ENCODE measurements at regions not wholly inside any gene's neighbourhood (a gene's known extent, or its start where the extent isn't known, plus 50 kb on each side); places are given as distances from the start of the nearest gene placed in this dataset.

GRCh38 chr20:57940868-57941522 is 231.2 kb upstream of the PMEPA1 start:
- TF ChIP-seq CTCF (conservative IDR thresholded peaks at IDR 0.05; ENCODE audit: low read length): no peak
- TF ChIP-seq EZH2phosphoT487 (IDR thresholded peaks at IDR 0.05; ENCODE audit: borderline replicate concordance): no peak
